Pancreas (tissue), 10 donors: ENCODE measurements at regions not wholly inside any gene's neighbourhood (a gene's known extent, or its start where the extent isn't known, plus 50 kb on each side); places are given as distances from the start of the nearest gene placed in this dataset.

Source experiments
- ATAC-seq, 4 donors: fragments of 200-7000 bp; cut with Tn5 transposase; one replicate each; pipeline versions ENCODE4 v1.8.0 to v1.9.1; 2020; ENCODE audit warnings: mild to moderate bottlenecking in 4 of 4, moderate library complexity in 4 of 4
- DNase-seq, 6 donors: peaks; one replicate each; pipeline ENCODE4 v3.0.0-alpha.2; 2020
- FAIRE-seq: peaks from 2 replicates; lab custom pipeline; 2012; peaks lifted over from hg19 to GRCh38; lab: Jason Lieb, UNC
- H3K27ac ChIP-seq, 4 donors: fragments of 200-600 bp; sonication (generic); 1 replicate in 3 of 4; 2 replicates in 1 of 4; pipeline versions ENCODE4 v1.5.0 to v1.8.0; 2020
- H3K27me3 ChIP-seq, 4 donors: fragments of 200-600 bp; one replicate each; pipeline ENCODE4 v1.8.0; 2021
- H3K36me3 ChIP-seq, 3 donors: fragments of 200-600 bp; sonication (generic) in 1 of 3; one replicate each; pipeline versions ENCODE4 v1.5.0 to v1.8.0; 2020 to 2021
- H3K4me1 ChIP-seq, 3 donors: fragments of 200-600 bp; one replicate each; pipeline ENCODE4 v1.8.0; 2021
- H3K4me3 ChIP-seq, 4 donors: fragments of 200-600 bp; sonication (generic) in 2 of 4; one replicate each; pipeline versions ENCODE4 v1.5.0 to v1.8.0; 2020 to 2021
- H3K9me3 ChIP-seq, 4 donors: fragments of 200-600 bp; one replicate each; pipeline ENCODE4 v1.8.0; 2021
- WGBS, 2 donors: extraction: QIAGEN DNeasy Blood & Tissue Kit; methylation state at CpG; one replicate each; pipeline ENCODE4 v1.1.7; 2013; 5-methylcytosine and 5-hydroxymethylcytosine counted together
- intact Hi-C, 3 donors: fragments of 100-400 bp; cut with DNase I; formaldehyde crosslinking; loops; one replicate each; pipeline versions ENCODE4 v1.11.1 to v1.14.2; 2022
- TF ChIP-seq, protein P1 (sequence below), 4 donors: fragments of 200-600 bp; sonication (generic) in 3 of 4; IDR thresholded peaks; one replicate each; pipeline versions ENCODE4 v1.5.0 to v1.8.0; 2021; ENCODE audit warnings: antibody characterized with exemption in 4 of 4
- donor health status: healthy with polysubstance abuse.
- donor health status: DM: no; HTN: no; CAD: no; lungs with moderate emphysema.
- donor health status: DM: no; HTN: no; CAD: no.
- donor health status: control.
- donor health status: control.
- donor health status: Bipolar disorder and iron deficiency.
- donor health status: DM: yes; HTN: yes; CAD: no.
- donor health status: DM: no; HTN: no; CAD: no.
- donor health status: DM: no; HTN: no; CAD: no.
- donor health status: DM: yes; HTN: yes; CAD: no.

GRCh38 chr15:67922106-67922675, 82.3 kb upstream of the RNU6-1 start:
- Histone ChIP-seq H3K9me3 (no peaks in the 10 kb centered on the region), H3K27ac (no peak overlapping the region), H3K36me3 (no peaks in the 10 kb centered on the region), H3K4me3 (no peak overlapping the region), H3K27me3 (no peaks in the 10 kb centered on the region), H3K4me1 (peaks cover 1 to 2% (median 1%) of the 10 kb centered on the region in 3 donors)
- TF ChIP-seq, protein P1, sequence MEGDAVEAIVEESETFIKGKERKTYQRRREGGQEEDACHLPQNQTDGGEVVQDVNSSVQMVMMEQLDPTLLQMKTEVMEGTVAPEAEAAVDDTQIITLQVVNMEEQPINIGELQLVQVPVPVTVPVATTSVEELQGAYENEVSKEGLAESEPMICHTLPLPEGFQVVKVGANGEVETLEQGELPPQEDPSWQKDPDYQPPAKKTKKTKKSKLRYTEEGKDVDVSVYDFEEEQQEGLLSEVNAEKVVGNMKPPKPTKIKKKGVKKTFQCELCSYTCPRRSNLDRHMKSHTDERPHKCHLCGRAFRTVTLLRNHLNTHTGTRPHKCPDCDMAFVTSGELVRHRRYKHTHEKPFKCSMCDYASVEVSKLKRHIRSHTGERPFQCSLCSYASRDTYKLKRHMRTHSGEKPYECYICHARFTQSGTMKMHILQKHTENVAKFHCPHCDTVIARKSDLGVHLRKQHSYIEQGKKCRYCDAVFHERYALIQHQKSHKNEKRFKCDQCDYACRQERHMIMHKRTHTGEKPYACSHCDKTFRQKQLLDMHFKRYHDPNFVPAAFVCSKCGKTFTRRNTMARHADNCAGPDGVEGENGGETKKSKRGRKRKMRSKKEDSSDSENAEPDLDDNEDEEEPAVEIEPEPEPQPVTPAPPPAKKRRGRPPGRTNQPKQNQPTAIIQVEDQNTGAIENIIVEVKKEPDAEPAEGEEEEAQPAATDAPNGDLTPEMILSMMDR (IDR thresholded peaks at IDR 0.05), result no peak
- ATAC-seq (no peak), DNase-seq (no peak), FAIRE-seq (no peak)
- 94 to 96% methylated on average over 7 of the region's 7 CpGs for WGBS, 2 donors
- intact Hi-C loops, result no loop called here

- H3K27me3 ChIP-seq, result no peaks in the 10 kb centered on the region
- FAIRE-seq (no peak), DNase-seq (no peak), ATAC-seq (peak in 2 of 4 donors; percentile 46 to 60)
- no peaks in the 10 kb centered on the region for H3K36me3 ChIP-seq
- TF ChIP-seq, protein P1 (IDR thresholded peaks at IDR 0.05), result no peak
- no peak overlapping the region for H3K4me3 ChIP-seq
- H3K4me1 ChIP-seq, result peaks cover 0 to 7% (median 6%) of the 10 kb centered on the region in 3 donors
- H3K9me3 ChIP-seq, result no peaks in the 10 kb centered on the region
- 74 to 78% methylated on average over 10 of the region's 10 CpGs for WGBS, 2 donors
- H3K27ac ChIP-seq, result no peak overlapping the region
- intact Hi-C loops, result no loop called here
These were observed 83.4 kb upstream of the RNU6-1 start for GRCh38 chr15:67922971-67923945.

- Histone ChIP-seq H3K4me1 (peaks cover 0 to 7% (median 6%) of the 10 kb centered on the region in 3 donors), H3K9me3 (no peaks in the 10 kb centered on the region), H3K27ac (no peak overlapping the region), H3K36me3 (no peaks in the 10 kb centered on the region), H3K4me3 (no peak overlapping the region), H3K27me3 (no peaks in the 10 kb centered on the region)
- FAIRE-seq (no peak), ATAC-seq (no peak), DNase-seq (no peak)
- 94% methylated on average over 1 of the region's 1 CpG for WGBS, 2 donors
- intact Hi-C loops, result no loop called here
- TF ChIP-seq, protein P1 (IDR thresholded peaks at IDR 0.05), result no peak
These were observed 84.6 kb upstream of the RNU6-1 start for GRCh38 chr15:67924359-67924974.

DNA sequence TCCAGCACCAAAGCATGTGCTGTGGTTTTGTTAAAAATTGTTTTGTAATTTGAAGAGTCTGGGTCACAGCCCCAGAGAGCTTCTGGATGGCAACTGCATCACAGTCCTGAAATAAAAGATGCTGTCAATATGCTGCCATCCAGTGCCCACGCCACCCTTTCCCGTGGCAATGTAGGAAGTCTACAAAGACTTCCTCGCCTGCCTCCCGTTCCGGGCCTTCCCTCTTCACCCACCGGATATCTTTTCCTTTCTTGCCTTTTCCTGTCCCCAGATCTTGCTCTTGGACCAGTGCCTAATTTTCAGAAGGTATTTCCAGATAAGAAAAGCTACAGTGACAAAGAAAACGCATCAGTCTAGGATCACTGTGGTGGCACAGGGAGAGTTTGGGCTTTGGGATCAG, 85.3 kb upstream of the RNU6-1 start:
- TF ChIP-seq, protein P1 (IDR thresholded peaks at IDR 0.05), result no peak
- Histone ChIP-seq H3K4me1 (peaks cover 0 to 7% (median 6%) of the 10 kb centered on the region in 3 donors), H3K27ac (no peak overlapping the region), H3K27me3 (no peaks in the 10 kb centered on the region), H3K9me3 (no peaks in the 10 kb centered on the region), H3K36me3 (no peaks in the 10 kb centered on the region), H3K4me3 (no peak overlapping the region)
- no peak for FAIRE-seq
- 77 to 79% methylated on average over 7 of the region's 7 CpGs for WGBS, 2 donors
- no peak for DNase-seq
- no peak for ATAC-seq
- intact Hi-C loops, result no loop called here
